Renal cortical epithelial cell (primary cell): ENCODE measurements at regions not wholly inside any gene's neighbourhood (a gene's known extent, or its start where the extent isn't known, plus 50 kb on each side); places are given as distances from the start of the nearest gene placed in this dataset.
"Not testable (repeated sequence)": the region's sequence is repeated elsewhere in the genome, so short reads cannot be mapped to it uniquely, and the experiment has no call there.

Source experiments
- DNase-seq: peaks from one replicate; pipeline ENCODE4 v3.0.0-alpha.2; 2011; ENCODE audit warnings: low read depth

DNA sequence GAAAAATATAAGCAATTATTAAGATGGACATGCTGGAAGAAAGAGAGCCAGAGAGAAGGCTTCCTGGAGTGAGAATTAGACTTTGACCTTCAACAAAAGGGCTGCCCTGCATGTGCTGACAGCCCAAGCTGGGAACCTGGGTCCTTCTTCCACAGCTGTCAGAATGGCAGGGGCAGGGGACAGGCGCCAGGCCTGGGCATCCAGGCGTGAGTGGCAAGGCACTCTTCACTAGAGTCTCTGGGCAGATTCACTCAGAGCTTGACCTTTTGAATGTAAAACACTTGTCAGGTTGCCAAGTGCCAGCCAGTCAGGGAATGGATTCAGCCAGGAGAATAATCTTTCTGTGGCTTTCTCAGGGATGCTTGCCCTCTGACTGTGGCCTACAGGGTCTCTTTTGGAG, 119.1 kb upstream of the CLINT1 start:
- no peak for DNase-seq

DNA sequence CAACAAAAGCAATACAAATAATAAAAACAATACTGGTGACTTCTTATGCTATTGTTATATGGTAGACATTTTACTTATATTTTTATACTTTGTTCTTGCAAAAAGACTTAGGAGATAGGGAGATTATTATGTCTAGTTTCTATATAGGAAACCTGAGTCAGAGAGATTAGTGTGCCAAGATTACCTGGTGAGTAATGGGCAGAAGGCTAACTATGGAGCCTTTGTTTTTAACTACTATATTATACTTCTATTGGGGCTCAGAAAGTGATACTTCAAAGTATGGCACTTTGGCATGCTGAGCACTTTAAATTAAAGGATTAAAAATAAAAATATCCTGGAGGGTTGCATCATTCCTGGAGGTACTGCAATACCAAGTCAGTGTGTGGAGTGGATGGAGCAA, 117.5 kb upstream of the CLINT1 start:
- DNase-seq, result no peak

DNA sequence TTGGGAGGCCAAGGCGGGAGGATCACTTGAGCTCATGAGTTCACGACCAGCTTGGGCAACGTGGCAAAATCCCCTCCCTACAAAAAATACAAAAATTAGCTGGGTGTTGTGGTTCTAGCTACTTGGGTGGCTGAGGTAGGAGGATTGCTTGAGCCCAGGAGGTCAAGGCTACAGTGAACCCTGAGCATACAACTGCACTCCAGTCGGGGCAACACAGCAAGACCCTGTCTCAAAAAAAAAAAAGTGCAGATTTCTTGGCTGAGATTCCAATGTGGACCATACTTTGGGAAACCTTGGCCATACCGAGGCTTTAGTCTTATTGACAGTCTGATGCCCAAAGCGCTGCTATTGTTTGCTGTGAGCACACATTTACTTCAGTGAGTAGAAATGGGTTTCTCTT, 113.6 kb upstream of the CLINT1 start:
- DNase-seq, result no peak

DNA sequence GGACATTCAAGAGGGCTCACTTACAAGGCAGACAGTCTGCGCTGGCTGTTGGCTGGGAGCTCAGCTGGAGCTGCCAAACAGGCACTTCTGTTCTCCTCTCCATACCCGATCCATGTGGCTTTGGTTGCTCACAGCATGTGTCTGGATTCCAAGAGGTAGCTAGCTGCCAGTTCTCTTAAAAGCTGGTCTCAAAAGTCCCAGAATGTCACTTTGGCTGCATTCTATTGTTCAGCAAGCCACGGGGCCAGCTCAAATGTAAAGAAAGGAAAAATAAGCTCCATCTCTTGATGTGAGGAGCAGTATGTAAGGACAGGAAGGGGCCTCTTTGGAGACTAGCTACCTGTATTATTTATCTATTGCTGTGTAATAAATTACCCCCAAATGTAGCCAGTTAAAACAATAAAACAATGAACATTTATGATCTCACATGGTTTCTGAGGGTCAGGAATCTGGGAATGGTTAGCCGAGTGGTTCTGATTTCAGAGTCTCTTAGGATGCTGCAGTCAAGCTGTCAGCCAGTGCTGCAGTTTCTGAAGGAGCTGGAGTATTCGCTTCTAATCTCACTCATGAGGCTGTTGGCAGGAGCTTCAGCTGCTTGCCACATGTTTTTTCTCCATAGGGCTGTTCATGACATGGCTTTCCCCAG, 112.7 kb upstream of the CLINT1 start:
- no peak for DNase-seq

DNA sequence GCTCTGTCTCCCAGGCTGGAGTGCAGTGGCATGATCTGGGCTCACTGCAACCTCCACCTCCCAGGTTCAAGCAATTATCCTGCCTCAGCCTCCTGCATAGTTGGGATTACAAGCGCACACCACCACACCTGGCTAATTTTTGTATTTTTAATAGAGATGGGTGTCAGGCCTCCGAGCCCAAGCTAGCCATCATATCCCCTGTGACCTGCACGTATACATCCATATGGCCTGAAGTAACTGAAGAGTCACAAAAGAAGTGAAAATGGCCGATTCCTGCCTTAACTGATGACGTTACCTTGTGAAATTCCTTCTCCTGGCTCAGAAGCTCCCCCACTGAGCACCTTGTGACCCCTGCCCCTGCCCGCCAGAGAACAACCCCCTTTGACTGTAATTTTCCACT, 109.6 kb upstream of the CLINT1 start:
- DNase-seq, result not testable (repeated sequence)

DNA sequence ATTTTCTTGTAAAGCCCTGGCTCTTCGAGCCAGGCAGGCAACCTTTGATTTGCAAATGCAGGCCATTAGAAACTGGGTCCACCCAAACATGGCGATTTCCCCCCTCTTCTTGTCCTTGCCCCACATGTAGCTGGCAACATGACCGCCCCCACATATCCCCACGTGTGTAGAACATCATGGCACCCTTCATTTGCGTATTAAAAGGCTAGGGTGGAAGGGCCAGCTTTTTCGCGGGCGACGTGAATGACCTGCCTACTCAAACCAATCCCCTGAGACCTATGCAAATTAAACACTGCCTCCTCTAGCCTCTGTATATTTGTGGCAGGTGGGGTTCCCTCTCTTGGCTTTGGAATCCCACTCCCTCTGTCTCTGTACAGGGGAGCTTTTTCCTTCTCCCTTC, 107.0 kb upstream of the CLINT1 start:
- DNase-seq, result no peak

DNA sequence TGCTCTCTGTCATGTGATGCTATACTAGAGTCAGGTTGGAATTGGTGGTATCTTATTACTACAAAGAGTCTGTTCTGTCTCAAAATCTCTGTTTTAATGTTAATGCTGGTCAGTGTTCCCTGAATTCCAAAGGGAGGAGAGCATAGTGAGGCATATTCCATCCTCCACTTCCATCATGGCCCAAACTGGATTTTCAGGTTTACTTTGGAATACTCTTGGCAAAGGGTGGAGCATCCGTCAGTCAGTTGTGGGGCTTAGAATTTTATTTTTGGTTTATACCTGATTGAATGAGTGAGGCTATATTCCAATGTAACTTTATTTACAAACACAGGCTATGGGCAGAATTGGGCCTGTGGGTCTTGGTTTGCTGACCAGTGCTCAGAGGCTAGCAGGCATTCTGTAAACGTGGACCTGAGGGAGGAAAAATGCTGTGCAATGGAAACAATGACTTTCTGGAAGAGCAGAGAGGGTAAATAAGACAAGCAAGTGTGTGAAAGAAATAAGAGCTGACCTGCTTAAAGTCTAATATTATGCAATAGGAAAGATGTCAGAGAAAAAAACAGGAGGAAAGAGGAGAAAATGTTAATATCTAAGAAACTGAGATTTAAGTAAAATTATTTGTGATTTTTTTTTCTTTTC, 106.2 kb upstream of the CLINT1 start:
- no peak for DNase-seq

DNA sequence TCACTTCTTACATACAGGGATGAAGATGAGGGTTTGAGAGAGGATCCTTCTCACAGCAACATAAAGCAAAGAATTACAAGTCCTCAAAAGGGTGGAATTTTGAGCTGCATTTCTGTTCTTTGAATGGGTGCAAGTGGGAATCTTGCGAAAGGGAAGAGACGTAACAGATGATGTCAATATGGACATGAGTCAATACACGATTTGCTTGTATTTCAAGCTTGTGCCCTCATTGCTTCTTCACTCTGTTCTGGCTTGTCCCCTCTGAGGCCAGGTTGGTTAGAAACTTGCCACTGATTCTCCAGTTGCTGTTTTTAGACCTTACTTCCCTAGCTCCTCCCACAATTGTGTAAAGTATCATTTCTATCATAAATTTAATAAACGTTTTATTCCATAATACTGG, 104.8 kb upstream of the CLINT1 start:
- DNase-seq, result no peak

DNA sequence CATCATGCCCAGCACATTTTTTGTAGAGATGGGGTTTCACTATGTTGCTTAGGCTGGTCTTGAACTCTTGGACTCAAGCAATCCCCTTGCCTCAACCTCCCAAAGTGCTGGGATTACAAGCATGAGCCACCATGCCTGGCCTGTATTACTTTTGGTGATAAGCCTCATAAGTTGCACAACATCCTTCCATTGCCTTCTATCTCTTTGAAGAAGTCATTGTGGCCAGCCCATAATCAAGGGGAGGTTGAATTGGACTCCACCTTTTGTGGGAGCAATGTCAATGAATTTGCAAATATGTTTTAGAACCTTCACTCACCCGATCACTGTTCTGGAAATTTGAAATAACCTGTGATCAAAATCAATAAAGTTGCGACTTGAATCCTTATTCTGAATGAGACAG, 104.3 kb upstream of the CLINT1 start:
- no peak for DNase-seq

DNA sequence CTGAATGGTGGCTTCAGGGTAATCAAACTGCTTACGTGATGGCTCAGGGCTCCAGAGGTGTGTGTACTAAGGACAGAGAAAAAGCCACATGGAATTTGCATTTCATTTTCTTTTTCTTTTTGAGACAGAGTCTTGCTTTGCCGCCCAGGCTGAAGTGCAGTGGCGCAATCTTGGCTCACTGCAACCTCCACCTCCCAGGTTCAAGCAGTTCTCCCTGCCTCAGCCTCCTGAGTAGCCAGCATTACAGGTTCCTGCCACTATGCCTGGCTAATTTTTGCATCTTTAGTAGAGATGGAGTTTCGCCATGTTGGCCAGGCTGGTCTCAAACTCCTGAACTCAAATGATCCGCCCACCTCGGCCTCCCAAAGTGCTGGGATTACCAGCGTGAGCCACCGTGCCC, 103.7 kb upstream of the CLINT1 start:
- not testable (repeated sequence) for DNase-seq

DNA sequence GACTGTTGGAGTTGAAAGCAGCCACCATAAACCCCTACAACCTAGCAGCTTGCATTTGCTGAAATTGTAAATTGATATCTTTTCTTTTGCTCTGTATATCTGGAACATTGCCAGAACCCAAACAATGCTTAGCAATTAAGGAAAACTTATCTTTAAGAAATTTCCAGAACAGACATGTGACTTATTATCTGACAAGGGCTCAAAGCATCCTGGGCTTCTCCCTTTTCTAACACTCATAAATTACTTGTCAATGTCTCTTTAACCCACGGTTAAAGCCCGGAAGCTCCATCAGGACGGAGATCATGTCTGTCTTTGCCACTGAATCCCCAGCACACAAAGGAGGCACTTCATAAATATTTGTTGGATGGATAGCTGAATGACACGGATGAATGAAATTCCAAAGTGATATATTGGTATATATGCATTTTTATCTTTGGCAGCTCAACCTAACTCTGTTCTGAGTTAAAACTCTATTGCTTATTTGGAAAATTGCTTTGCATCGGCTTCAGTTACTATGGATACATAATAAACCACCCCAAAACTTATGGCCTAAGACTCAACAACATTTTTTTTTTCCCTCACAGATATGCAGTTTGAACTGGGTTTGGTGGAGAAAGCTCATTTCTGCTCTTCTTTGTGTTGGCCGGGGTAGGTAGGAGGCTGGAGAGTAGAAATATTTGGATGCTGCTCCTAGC, 103.1 kb upstream of the CLINT1 start:
- no peak for DNase-seq

DNA sequence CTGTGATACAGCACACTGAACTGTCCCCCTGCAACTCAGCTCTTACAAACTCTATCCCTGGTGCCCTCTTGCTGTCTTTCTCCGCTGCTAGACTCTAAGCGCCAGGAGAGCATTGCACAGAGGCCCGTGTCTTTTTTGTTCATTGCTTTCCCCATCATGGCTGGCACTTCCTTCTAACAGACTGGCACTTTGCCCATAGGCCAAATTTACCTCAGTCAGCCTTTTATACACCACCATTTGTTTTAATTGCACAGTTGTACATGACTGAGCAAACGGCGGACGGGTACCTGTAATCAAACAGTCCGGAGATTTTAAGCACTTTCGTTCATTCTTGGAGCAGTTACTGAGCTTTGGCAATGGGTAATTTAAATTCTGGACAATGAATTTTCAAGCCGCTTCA, 102.2 kb upstream of the CLINT1 start:
- DNase-seq, result no peak

DNA sequence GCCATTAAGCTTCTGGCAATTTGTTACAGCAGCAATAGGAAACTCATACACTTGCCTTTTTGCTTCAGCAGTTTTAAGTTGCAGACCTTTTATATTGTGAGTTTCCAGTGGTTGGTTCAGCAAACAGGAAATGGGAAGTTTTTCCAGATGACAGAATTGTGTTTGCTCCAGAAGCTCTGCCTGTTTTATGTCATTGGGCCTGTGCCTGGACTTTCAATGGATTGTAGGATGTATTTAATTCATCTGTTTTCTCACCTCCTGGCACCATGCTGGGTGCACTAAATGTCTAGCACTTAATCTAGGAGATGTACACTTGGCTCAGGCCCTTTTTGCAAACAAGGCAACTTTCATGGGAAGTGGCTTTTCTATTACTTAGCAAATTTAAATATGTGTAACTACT, 100.4 kb upstream of the CLINT1 start:
- peak; percentile 26 for DNase-seq

DNA sequence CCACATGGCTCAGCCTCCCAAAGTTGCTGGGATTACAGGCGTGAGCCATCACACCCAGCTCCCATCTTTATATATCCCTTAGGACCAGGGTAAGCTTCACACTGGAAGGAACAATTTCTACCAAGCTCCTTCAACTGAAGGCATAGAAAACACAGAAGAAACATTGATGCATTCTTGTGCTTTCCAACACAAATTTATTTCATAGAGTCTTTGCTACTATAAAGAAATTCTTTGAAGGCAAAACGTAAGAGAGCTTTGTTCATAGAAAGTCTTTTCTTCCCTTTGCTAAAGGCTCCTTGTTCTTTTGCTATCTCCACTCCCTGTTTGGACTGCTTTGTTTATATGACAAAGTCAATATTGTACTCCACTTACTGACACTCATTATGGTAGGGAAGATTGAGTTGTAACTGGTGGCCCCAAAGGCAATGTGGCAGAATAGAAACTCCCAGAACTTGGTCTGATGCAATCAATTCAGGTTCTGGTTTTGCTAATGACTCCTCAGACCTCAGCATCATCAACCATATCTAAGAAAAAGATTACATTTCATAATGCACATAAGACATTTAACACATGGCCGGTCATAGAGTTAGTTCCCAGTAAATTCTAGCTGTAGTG, 97.4 kb upstream of the CLINT1 start:
- DNase-seq, result no peak

DNA sequence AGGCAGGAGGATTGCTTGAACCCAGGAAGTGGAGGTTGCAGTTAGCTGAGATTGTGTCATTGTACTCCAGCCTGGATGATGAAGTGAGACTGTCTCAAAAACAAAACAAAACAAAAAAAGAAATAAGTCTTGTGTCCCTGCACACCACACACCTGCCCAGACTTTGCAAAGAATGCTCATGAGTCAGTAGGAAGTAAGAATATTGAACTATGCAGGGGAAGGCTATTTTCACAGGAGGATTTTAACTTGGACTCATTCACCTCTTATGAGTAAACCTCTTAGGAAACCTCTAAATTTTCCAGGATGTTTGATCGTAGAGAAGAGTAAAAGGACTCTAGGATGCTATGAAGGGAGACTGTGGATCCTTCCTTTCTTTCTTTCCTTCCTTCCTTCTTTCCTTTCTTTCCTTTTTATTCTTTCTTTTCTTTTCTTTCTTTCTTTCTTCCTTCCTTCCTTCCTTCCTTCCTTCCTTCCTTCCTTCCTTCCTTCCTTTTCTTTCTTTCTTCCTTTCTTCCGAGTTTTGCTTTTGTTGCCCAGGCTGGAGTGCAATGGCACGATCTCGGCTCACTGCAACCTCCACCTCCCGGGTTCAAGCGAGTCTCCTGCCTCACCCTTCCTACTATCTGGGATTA, 96.7 kb upstream of the CLINT1 start:
- peak; percentile 56 for DNase-seq

DNA sequence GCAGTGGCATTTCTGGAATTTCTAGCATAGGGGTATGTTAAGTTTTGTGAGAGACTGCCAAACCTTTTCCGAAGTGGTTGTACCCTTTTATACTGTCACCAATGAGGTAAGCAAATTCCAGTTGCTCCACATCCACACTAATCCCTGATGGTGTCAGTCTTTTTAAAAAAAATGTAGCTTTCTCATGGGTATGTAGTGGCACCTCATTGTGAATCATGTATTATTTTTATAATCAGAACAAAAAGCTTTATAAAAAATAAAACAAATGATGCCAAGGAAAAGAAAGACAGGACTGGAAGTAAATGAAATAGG, 93.4 kb upstream of the CLINT1 start:
- no peak for DNase-seq

DNA sequence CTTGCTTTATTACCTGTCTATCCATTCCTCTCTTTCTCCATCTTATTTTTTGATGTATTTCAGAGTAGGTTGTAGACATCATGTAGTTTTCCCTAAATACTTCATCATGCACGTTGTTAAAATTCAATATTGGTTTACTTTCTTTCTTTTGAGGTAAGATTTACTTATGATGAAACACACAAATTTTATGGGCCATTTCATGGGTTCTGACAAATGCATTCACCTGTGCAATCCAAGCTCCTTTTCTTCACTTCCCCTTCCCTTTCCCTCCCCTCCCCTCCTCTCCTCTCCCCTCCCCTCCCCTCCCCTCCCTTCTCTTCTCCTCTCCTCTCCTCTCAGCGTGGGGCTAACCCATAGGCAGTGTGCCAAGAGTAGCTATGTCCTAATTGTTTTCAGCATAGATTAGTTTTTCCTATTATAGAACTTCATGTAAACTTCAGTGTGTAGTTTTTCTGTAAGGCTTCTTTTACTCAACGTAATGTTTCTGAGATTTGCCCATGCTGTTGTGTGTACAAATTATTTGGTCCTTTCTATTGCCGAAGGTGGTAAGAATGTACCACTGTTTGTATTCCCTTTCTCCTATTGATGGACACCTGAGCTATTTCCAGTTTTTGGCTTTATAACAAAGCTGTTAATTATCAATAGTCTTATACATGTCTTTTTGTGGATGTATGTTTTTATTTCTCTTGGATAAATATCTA, 92.9 kb upstream of the CLINT1 start:
- DNase-seq, result no peak

DNA sequence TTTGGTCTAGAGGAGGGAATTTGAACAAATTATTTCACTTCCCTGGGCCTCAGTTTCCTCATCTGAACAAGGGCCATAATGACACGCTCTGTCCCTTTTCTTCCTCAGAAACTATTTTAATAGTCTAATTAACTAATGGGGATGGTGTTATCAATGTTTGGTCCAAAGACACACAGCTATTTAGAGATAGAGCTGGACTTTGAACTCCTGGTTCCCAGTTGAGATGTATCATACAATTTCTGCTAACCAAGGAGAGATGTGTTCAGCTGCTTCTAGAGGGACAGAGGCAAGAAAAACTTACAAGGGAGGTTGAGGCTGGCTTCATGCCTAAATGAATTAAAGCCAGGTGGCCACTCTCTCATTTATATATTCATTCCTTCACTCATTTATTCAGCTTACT, 90.6 kb upstream of the CLINT1 start:
- DNase-seq, result no peak

DNA sequence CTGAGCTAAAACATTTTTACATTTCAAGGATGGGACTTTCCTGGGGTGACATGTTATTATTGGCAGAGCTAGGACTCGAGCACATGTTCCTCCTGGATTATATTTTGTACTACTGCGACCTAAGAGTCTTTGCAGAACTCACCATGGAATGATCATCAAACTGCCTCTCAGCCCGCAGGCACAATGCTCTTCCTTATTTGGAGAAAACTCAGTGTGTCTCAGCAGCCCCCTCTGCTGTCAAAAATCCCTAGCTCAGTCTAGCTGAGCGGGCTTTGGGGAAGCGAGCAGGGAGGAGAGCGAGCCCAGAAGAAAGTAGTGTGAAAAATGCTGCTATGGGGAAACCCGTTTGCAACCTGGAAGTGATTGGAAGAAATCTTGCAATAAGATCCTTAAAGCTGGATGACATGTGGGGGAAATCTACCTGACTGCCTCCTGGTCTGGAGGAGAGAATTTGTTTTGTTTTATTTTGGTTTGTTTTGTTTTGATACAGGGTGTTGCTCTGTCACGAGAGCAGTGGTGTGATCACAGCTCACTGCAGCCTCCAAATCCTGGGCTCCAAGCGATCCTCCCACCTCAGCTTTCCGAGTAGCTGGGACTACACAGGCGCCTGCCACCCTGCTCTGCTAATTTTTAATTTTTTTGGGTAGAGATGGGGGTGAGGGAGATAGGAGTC, 89.9 kb upstream of the CLINT1 start:
- peak; percentile 94 for DNase-seq

DNA sequence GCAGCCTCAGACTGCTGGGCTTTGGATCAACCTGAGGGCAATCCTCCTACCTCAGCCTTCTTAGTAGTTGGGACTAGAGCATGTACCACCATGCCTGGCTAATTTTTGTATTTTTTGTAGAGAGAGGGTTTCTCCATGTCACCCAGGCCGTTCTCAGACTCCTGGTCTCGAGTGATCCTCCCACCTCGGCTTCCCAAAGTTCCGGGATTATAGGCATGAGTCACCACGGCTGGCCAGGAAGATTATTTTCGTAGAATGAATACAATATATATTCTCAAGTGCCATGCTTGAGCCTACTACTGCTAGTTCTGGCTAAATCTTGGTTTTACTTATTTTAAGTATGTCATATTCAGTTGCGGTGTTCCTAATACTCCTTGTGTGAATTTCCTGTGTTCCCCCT, 88.2 kb upstream of the CLINT1 start:
- no peak for DNase-seq

DNA sequence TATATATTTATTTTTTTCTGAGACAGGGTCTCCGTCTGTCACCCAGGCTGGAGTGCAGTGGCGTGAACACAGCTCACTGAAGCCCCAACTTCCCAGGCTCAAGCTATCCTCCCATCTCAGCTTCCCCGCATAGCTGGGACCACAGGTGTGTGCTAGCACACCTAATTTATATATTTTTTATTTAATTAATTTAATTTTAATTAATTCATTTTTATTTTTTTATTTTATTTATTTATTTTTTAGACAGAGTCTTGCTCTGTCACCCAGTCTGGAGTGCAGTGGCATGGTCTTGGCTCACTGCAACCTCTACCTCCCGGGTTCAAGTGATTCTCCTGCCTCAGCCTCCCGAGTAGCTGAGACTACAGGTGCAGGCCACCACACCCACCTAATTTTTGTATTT, 86.9 kb upstream of the CLINT1 start:
- DNase-seq, result not testable (repeated sequence)

DNA sequence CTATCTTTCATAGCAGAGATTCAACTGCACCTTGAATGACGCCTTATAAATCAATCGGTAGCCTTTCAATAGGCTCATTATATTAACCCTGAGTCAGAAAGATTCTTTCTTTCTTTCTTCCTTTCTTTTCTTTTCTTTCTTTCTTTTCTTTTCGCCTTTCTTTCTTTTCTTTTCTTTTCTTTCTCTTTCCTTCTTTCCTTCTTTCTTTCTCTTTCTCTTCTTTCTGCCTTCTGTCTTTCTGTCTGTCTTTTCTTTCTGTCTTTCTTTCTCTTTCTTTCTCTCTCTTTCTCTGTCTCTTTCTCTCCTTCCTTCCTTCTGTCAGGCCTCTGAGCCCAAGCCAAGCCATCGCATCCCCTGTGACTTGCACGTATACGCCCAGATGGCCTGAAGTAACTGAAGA, 86.0 kb upstream of the CLINT1 start:
- DNase-seq, result no peak
